Endodermal cell (in vitro differentiated cells): ENCODE measurements at regions not wholly inside any gene's neighbourhood (a gene's known extent, or its start where the extent isn't known, plus 50 kb on each side); places are given as distances from the start of the nearest gene placed in this dataset.

Experiments
- DNase-seq: peaks from one replicate; pipeline ENCODE4 v3.0.0-alpha.2; 2017
- H3K27ac ChIP-seq: 2 replicates; pipeline ENCODE4 v1.5.1; 2013; ENCODE audit warnings: mild to moderate bottlenecking, low read depth, low read length, moderate library complexity
- H3K27me3 ChIP-seq: 2 replicates; pipeline ENCODE4 v1.6.1; 2013; ENCODE audit warnings: mild to moderate bottlenecking, low read length, moderate library complexity; ENCODE audit not compliant: insufficient read depth, control insufficient read depth, poor library complexity, severe bottlenecking
- H3K36me3 ChIP-seq: 2 replicates; pipeline ENCODE4 v1.7.0; 2013; ENCODE audit warnings: mild to moderate bottlenecking, low read length, moderate library complexity; ENCODE audit not compliant: control insufficient read depth, insufficient read depth
- H3K4me1 ChIP-seq: one replicate; pipeline ENCODE4 v1.7.0; 2013; ENCODE audit warnings: low read length; ENCODE audit not compliant: control insufficient read depth, insufficient read depth
- H3K4me3 ChIP-seq: 2 replicates; pipeline ENCODE4 v1.5.1; 2013; ENCODE audit warnings: mild to moderate bottlenecking, low read length, moderate library complexity
- H3K9ac ChIP-seq: 2 replicates; pipeline ENCODE4 v1.6.1; 2013; ENCODE audit warnings: mild to moderate bottlenecking, low read length, moderate library complexity; ENCODE audit not compliant: poor library complexity, severe bottlenecking; ENCODE audit errors: extremely low read depth
- H3K9me3 ChIP-seq: 2 replicates; pipeline ENCODE4 v1.6.1; 2013; ENCODE audit warnings: mild to moderate bottlenecking, low read length, moderate library complexity; ENCODE audit not compliant: control insufficient read depth
- H3K27ac Mint-ChIP-seq: 2 replicates; pipeline ENCODE4 v1.8.0; 2020; ENCODE audit warnings: mixed read lengths
- H3K27me3 Mint-ChIP-seq: 2 replicates; pipeline ENCODE4 v1.8.0; 2021; ENCODE audit warnings: mild to moderate bottlenecking, mixed read lengths; ENCODE audit not compliant: insufficient read depth
- H3K36me3 Mint-ChIP-seq: 2 replicates; pipeline ENCODE4 v1.8.0; 2020; ENCODE audit warnings: low read depth, mixed read lengths
- H3K4me1 Mint-ChIP-seq: 2 replicates; pipeline ENCODE4 v1.8.0; 2020; ENCODE audit warnings: mixed read lengths
- H3K4me3 Mint-ChIP-seq: 2 replicates; pipeline ENCODE4 v1.8.0; 2020; ENCODE audit warnings: mild to moderate bottlenecking, moderate library complexity, mixed read lengths
- H3K9me3 Mint-ChIP-seq: 2 replicates; pipeline ENCODE4 v1.8.0; 2020; ENCODE audit warnings: mild to moderate bottlenecking, mixed read lengths
- CTCF ChIP-seq: fragments of 200-600 bp; sonication (generic); conservative IDR thresholded peaks from 2 replicates; pipeline ENCODE4 v1.5.0; 2021; ENCODE audit warnings: antibody characterized with exemption, mild to moderate bottlenecking
- WGBS, 2 experiments: methylation state at CpG; one replicate each; pipeline versions ENCODE4 v1.1.5 to v1.1.7; 2013; ENCODE audit warnings: missing lambda C conversion rate in 2 of 2, mixed read lengths in 1 of 2; ENCODE audit not compliant: insufficient coverage in 1 of 2, insufficient read length in 1 of 2; 5-methylcytosine and 5-hydroxymethylcytosine counted together

GRCh38 chr9:81145331-81145963 is 543.9 kb downstream of the TLE1 start:
- peaks cover 2% of the 10 kb centered on the region for H3K9me3 Mint-ChIP-seq
- H3K27me3 Mint-ChIP-seq, result no peaks in the 10 kb centered on the region
- Histone ChIP-seq H3K4me1 (peaks cover 2% of the 10 kb centered on the region), H3K27me3 (no peaks in the 10 kb centered on the region), H3K4me3 (no peak overlapping the region), H3K9ac (no peak overlapping the region), H3K27ac (no peak overlapping the region), H3K9me3 (peaks cover 8% of the 10 kb centered on the region), H3K36me3 (no peaks in the 10 kb centered on the region)
- H3K4me3 Mint-ChIP-seq, result no peak overlapping the region
- peaks cover 7% of the 10 kb centered on the region for H3K4me1 Mint-ChIP-seq
- TF ChIP-seq CTCF, result no peak
- no peak overlapping the region for H3K27ac Mint-ChIP-seq
- no peaks in the 10 kb centered on the region for H3K36me3 Mint-ChIP-seq
- 62 to 85% methylated on average over 3 to 10 of the region's 10 CpGs for WGBS, 2 experiments
- DNase-seq, result no peak

DNA sequence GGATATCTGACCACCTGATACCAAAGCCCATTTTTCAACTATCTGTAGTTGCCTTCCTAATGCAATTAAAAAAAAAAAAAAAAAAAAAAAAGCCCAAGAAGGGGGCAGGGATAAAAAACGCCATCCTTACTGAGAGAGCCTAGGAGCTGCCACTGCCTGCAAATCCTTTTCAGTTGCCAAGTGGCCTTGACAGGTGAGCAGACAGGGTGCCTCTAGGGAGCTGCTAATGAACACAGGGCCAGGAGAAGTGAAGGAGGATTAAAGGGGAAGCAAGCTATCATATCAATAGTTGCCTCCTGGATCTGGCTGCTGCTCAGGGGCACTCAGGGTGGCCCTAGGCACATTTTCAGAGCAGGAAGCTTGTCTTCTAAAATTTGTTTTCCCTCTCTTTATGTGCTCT is 547.4 kb downstream of the TLE1 start:
- Histone ChIP-seq H3K9me3 (peaks cover 8% of the 10 kb centered on the region), H3K4me3 (no peak overlapping the region), H3K27ac (no peak overlapping the region), H3K9ac (no peak overlapping the region), H3K27me3 (no peaks in the 10 kb centered on the region), H3K4me1 (peaks cover 16% of the 10 kb centered on the region), H3K36me3 (no peaks in the 10 kb centered on the region)
- Mint-ChIP-seq H3K4me3 (no peak overlapping the region), H3K9me3 (peaks cover 2% of the 10 kb centered on the region), H3K27me3 (no peaks in the 10 kb centered on the region), H3K27ac (no peak overlapping the region), H3K36me3 (no peaks in the 10 kb centered on the region), H3K4me1 (peaks cover 29% of the 10 kb centered on the region)
- TF ChIP-seq CTCF, result no peak
- whole genome bisulfite sequencing, 2 experiments, result 59 to 100% methylated on average over 1 of the region's 1 CpG
- DNase-seq, result no peak

DNA sequence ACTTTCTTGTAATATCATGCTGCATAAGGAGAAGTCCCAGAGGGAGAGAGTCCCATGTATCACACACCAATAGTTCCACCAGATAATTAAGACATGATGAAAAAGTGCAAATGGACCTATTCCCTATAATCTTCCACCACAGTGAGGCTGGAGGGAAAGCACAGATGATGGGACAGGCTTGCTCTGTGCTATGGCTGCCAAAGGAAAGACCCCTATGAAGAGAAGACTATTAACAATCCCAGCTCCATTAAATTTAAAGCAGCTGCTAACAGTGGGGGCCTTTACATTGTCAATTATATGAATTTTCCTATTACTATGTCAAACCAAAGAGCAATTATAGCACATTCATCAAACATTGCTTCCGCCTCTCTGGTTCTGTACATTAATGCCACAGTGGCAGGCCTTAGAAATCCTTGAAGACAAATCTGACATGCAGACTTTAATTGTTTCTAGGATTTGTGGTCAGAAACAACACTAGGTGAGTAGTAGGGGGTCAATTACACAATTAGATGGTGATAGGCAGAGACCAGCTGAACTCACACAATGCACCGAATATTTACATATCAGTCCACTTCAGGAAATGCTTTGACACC is 551.3 kb downstream of the TLE1 start:
- WGBS, 2 experiments, result 78 to 83% methylated on average over 1 to 2 of the region's 2 CpGs
- H3K27me3 Mint-ChIP-seq, result no peaks in the 10 kb centered on the region
- no peak for TF ChIP-seq CTCF

More for the DNA sequence above, 551.3 kb downstream of the TLE1 start:
- Mint-ChIP-seq H3K9me3 (no peaks in the 10 kb centered on the region), H3K36me3 (no peaks in the 10 kb centered on the region), H3K4me3 (no peak overlapping the region), H3K27ac (no peak overlapping the region), H3K4me1 (peaks cover 28% of the 10 kb centered on the region)
- H3K36me3 ChIP-seq, result no peaks in the 10 kb centered on the region
- H3K27me3 ChIP-seq, result no peaks in the 10 kb centered on the region
- H3K9me3 ChIP-seq, result no peaks in the 10 kb centered on the region
- H3K4me1 ChIP-seq, result peaks cover 16% of the 10 kb centered on the region
- no peak overlapping the region for H3K9ac ChIP-seq
- DNase-seq, result no peak
- H3K4me3 ChIP-seq, result peak overlapping the region; percentile 58
- no peak overlapping the region for H3K27ac ChIP-seq
